Superior temporal gyrus (tissue), 1 donor: ENCODE measurements at regions not wholly inside any gene's neighbourhood (a gene's known extent, or its start where the extent isn't known, plus 50 kb on each side); places are given as distances from the start of the nearest gene placed in this dataset.
"Not testable (repeated sequence)": the region's sequence is repeated elsewhere in the genome, so short reads cannot be mapped to it uniquely, and the experiment has no call there.

Source experiments
- DNase-seq: peaks from one replicate; pipeline ENCODE4 v3.0.0-alpha.2; 2016; ENCODE audit errors: extremely low spot score

- no peak for DNase-seq
Measured at GRCh38 chr3:167106456-167106855, 273.6 kb downstream of the ZBBX start.

DNA sequence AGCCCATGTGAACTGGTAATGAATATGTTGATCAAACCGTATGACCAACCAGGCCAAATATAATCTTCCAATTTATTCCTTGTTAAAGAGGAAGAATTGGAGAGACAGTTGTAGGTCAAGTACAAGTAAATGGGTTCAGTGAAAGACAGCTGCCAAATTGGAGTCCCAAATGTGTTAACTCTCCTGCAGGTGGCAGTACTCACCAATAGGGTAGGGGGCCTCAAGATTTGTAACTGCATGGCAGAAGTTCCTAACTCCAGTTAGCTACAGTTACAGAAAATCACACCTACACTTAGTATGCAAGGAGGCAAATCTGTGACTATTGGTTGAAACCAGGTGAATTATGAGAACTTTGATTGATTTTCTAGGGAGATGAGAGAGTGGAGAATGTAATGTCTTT is 278.0 kb downstream of the ZBBX start:
- DNase-seq, result no peak

- no peak for DNase-seq
Measured at GRCh38 chr3:167100651-167101050, 279.4 kb downstream of the ZBBX start.

DNA sequence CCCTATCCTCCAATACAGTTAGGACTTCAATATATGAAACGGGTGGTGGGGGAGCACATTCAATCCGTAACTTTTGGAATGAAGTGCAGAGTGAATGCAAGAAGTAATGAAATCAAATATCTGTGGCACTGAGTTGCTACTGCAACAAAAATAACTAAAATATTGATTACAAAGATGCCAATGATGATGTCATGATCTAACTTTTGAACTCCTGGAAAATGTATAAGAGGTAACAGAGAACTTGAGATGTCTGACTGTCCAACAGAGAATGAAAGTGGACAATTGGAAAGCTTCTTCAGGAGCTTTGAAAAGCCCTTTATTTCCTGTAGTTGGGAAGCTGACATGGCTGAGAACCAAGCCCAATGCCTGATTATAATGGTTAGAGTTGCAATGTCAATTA is 279.9 kb downstream of the ZBBX start:
- no peak for DNase-seq

DNA sequence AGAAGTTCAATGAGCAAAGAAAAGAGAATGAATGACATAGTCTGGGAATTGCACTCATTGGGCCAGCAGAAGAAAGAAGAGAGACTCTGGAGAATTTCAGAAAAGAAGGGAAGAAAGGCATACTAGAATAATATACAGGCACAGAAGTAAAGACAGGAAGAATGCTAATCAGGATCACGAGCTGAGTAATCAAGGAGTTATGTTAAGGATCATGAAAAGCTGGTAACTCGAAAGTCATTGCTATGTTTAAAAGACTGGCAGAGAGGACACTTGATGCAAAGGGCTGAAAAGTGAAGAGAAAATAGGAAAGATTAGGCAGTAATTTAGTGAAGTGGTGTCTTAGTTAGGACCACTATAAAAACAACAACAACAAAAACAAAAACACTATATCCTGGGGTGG is 284.1 kb downstream of the ZBBX start:
- DNase-seq, result no peak

GRCh38 chr3:167094632-167095031 is 285.5 kb downstream of the ZBBX start:
- no peak for DNase-seq

GRCh38 chr3:167091226-167091625 is 288.9 kb downstream of the ZBBX start:
- DNase-seq, result no peak

DNA sequence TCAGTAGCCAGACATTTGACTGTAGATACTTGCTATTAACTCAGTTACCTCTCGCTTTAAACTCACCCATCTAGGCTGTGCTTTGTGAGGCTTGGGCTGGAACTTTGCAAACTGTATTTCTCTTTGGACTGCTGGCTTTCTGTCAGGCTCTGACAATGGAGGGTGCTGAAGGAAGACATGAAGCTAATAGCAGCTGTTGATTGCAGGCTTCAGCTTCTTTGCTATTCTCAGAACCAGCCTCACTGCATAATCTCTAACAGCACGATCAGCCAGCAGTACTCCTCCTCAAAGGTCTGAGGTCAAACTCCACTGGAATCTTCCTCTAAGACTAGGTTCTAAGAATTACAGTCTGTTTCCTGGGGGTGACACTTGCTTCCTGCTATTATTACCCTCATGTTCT is 295.6 kb downstream of the ZBBX start:
- DNase-seq, result no peak

- DNase-seq, result no peak
Measured at GRCh38 chr3:167078070-167078622, 302.0 kb downstream of the ZBBX start.

- DNase-seq, result no peak
Measured at GRCh38 chr3:167067787-167068161, 312.3 kb downstream of the ZBBX start.

DNA sequence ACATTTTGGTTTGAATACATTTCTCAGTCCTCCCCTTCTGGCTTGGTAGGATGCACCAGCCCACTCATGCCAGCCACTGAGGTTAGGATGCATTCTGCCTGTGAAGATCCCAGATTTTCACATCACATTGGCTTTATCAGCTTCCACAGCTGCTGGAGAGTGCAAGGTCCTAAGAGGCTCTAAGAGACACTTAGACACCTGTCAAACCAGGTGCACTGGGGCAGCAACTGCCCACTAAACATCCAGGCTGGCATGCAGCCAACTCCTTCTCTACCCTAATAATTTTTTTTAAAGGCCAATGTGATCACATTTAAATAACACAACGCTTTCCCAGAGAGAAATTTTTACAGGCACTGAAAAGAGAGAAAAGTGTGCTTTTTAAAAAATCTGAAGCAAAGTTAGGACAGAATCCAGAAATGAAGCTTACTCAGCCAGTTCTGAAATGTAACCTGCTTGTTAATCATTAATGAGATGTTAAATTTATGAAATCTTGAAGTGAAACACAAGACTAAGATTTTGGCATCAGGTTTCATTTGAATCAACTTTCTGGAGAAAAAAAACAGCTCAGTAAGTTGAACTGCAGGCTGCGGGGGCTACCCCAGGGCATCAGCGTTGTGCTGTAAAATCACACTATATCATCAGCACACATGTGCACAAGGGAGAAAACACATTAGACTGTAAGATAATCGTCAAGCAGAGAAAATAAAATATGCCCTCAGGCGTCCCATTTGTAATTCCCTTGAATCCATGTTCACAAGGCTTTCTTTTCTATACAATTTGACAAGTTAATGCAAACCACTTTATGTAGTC is 312.9 kb downstream of the ZBBX start:
- no peak for DNase-seq

GRCh38 chr3:167057581-167057980 is 322.5 kb downstream of the ZBBX start:
- no peak for DNase-seq

GRCh38 chr3:167054926-167055325 is 325.2 kb downstream of the ZBBX start:
- DNase-seq, result no peak

- DNase-seq, result no peak
Measured at GRCh38 chr3:167051421-167051820, 328.7 kb downstream of the ZBBX start.

DNA sequence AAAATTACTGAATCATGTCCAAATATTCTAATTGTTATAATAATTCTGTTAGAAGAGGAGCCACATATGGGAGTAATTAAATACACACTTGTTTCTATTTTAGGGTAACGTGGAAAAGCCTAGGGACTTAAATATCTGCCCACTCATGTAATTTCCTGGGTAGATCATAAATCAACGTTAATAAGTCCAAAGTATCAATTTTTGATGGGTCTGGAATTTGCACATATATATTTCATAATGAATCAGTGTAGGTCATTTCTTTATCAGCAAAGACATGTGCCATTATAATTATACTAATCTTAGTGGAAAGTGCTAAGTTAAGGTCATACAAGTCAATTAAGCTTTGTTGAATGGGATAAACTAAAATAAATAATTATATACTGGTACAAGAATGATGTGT is 346.2 kb downstream of the ZBBX start:
- DNase-seq, result no peak

- DNase-seq, result peak; percentile 73
Measured at GRCh38 chr3:167032267-167032876, 347.7 kb downstream of the ZBBX start.

DNA sequence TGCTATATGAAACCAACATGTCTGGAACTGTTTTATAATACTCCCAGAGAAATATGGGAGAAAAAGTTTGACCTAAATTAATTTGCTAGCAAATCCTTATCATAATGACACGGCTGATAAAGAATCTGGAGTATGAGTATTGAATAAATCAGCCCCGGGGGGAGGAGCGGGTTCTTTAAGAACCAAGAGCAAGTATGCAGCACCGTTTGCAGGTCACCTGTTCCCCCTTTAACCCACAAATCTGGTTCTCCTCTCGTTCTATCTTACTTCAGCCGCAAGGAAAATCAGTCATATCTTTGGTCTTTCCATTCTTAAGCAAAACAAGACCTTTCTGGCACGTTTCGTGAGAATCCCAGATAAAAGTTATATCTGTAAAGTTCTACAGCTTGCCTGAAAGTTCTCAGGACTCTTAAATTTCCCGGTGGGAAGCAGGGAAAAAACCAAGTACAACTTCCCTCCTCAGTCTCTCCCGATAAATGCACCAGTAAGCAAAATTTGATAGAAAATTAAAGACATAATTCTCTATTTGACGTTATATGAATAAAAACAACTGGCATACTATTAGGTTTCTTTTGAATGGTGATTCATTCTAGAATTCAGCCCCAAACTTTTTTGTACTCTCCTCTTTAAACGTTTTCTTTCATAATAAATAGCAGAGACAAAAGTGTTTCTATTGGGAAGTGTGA is 348.6 kb downstream of the ZBBX start:
- DNase-seq, result no peak

DNA sequence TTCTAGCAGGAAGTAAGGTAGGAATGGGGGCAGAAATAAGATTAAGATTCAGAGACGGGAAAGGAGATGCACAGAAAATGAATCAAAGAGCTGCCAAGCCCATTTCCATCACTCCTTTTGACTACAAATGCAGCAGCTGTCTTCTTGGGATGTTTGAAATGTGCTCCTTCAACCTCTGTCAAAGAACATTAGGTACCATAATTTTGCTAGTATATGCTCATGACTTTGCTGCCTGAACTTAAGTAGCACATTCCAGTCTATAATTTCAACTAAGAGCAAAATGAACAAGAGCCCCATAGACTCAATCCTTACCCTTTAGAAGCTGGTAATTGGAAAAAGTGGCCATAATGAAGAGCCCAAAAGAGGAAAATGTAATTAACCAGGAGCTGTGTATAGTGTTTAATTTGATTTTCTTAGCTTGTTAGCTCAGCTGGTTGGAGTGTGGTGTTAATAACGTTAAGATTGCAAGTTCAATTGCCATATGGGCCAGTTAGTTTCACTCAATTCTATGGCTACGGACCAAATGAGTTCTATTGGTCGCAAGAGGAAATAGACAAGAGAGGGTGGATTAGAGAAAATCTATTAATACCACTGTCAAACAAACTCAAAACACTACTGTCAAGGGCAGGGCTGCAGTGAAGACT is 349.9 kb downstream of the ZBBX start:
- DNase-seq, result no peak

GRCh38 chr3:167019503-167019902 is 360.6 kb downstream of the ZBBX start:
- not testable (repeated sequence) for DNase-seq

DNA sequence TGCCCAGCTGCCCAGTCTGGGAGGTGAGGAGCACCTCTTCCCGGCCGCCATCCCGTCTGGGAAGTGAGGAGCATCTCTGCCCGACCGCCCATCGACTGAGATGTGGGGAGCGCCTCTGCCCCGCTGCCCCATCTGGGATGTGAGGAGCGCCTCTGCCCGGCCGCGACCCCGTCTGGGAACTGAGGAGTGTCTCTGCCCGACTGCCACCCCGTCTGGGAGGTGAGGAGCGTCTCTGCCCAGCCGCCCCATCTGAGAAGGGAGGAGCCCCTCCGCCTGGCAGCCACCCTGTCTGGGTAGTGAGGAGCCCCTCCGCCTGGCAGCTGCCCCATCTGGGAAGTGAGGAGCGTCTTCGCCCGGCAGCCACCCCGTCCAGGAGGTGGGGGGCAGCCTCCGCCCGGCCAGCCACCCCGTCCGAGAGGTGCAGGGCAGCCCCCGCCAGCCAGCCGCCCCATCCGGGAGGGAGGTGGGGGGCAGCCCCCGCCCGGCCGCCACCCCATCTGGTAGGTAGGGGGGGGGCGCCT is 361.4 kb downstream of the ZBBX start:
- DNase-seq, result not testable (repeated sequence)

GRCh38 chr3:167012691-167013090 is 367.4 kb downstream of the ZBBX start:
- no peak for DNase-seq

DNA sequence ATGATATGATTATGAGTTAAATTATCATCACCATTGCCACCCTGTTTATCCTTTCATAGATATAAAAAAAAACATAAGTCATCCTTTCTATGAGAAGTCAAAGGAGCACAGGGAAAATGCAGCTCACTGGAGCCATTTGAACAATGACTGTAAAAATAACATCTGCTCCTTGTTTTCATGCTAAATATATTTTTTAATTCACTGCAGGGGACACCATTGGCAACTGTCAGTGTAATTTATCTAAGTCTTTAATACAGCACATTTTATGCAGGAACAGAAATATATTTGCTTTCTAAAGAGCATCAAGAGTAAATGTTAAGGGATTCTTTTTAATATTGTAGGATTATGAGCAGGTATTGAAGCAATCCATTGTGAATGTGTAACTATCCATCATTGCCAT is 371.3 kb downstream of the ZBBX start:
- no peak for DNase-seq
